Liver (tissue), 3 donors: ENCODE measurements at regions not wholly inside any gene's neighbourhood (a gene's known extent, or its start where the extent isn't known, plus 50 kb on each side); places are given as distances from the start of the nearest gene placed in this dataset.
"Not testable (repeated sequence)": the region's sequence is repeated elsewhere in the genome, so short reads cannot be mapped to it uniquely, and the experiment has no call there.

Experiments used
- HNF4A ChIP-seq, 2 donors: conservative IDR thresholded peaks; 2 replicates each; pipeline ENCODE4 v1.6.1; 2016; ENCODE audit warnings: antibody characterized with exemption in 2 of 2, mild to moderate bottlenecking in 2 of 2
- RAD21 ChIP-seq, 2 donors: IDR thresholded peaks; 2 replicates each; pipeline ENCODE4 v1.6.1; 2016; ENCODE audit warnings: antibody characterized with exemption in 2 of 2, mild to moderate bottlenecking in 2 of 2
- YY1 ChIP-seq: IDR thresholded peaks from 2 replicates; pipeline ENCODE4 v1.6.1; 2016; ENCODE audit warnings: antibody characterized with exemption, mild to moderate bottlenecking
- TF ChIP-seq, protein P1 (sequence below): fragments of 150-350 bp; IDR thresholded peaks from 2 replicates; pipeline ENCODE4 v1.5.1; 2017; ENCODE audit warnings: improper control_type of control experiment, low read depth, low read length; ENCODE audit not compliant: missing input control
- donor health status: healthy.
- donor health status: healthy.

GRCh38 chr5:45007102-45007501, 198.4 kb downstream of the MRPS30 start:
- TF ChIP-seq HNF4A (conservative IDR thresholded peaks at IDR 0.05); YY1; RAD21 (IDR thresholded peaks at IDR 0.05): not testable (repeated sequence)
- TF ChIP-seq, protein P1, sequence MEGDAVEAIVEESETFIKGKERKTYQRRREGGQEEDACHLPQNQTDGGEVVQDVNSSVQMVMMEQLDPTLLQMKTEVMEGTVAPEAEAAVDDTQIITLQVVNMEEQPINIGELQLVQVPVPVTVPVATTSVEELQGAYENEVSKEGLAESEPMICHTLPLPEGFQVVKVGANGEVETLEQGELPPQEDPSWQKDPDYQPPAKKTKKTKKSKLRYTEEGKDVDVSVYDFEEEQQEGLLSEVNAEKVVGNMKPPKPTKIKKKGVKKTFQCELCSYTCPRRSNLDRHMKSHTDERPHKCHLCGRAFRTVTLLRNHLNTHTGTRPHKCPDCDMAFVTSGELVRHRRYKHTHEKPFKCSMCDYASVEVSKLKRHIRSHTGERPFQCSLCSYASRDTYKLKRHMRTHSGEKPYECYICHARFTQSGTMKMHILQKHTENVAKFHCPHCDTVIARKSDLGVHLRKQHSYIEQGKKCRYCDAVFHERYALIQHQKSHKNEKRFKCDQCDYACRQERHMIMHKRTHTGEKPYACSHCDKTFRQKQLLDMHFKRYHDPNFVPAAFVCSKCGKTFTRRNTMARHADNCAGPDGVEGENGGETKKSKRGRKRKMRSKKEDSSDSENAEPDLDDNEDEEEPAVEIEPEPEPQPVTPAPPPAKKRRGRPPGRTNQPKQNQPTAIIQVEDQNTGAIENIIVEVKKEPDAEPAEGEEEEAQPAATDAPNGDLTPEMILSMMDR: not testable (repeated sequence)
